Neural progenitor cell (in vitro differentiated cells): ENCODE measurements at regions not wholly inside any gene's neighbourhood (a gene's known extent, or its start where the extent isn't known, plus 50 kb on each side); places are given as distances from the start of the nearest gene placed in this dataset.

Experiments
- CTCF ChIP-seq: fragments of 200-600 bp; sonication (generic); IDR thresholded peaks from 2 replicates; pipeline ENCODE4 v1.5.1; 2017; ENCODE audit warnings: antibody characterized with exemption, mild to moderate bottlenecking
- EZH2 ChIP-seq: fragments of 200-600 bp; sonication (generic); IDR thresholded peaks from 2 replicates; pipeline ENCODE4 v1.6.1; 2017; ENCODE audit warnings: antibody characterized with exemption, mild to moderate bottlenecking, moderate library complexity
- EZH2phosphoT487 ChIP-seq: fragments of 200-600 bp; sonication (generic); IDR thresholded peaks from 2 replicates; pipeline ENCODE4 v1.6.1; 2017; ENCODE audit warnings: antibody characterized with exemption

- no peak for TF ChIP-seq CTCF
- no peak for TF ChIP-seq EZH2phosphoT487
- TF ChIP-seq EZH2: no peak
These were observed 50.0 kb upstream of the ATL2 start for GRCh38 chr2:38427054-38427453.
